ENCODE measurements at regions not wholly inside any gene's neighbourhood (a gene's known extent, or its start where the extent isn't known, plus 50 kb on each side); places are given as distances from the start of the nearest gene placed in this dataset.

DNA sequence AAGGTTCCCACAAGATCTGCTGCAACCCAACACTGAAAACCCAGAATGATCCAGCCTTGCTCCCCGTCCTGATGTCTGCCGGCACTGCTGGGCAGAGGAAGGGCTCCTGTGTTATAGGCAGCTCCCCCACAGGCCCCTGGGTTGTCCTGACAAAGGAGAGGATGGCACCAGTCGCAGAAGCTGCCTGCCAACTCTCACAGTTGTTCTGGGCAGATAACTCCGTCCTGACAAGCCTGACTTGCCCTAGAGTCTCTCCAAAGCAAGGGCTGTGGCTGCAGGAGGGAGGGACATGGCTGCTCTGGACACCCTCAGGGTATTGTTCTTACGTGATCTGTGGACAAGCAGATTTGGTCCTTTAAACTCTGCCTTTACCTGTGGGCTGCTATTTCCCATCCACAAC, 243.8 kb downstream of the CDH26 start:
- H3K9me3 ChIP-seq (ENCODE audit: control insufficient read depth in 5 of 5, low read length in 5 of 5): peaks cover 0 to 2% (median 0%) of the 10 kb centered on the region in 5 donors
- H3K27me3 ChIP-seq (ENCODE audit: control insufficient read depth in 5 of 5, insufficient read depth in 4 of 5, low read length in 5 of 5): peaks cover 0 to 9% (median 0%) of the 10 kb centered on the region in 5 donors
- H3K9ac ChIP-seq (ENCODE audit: low read length in 5 of 5): no peak overlapping the region
- peaks cover 0 to 3% (median 0%) of the 10 kb centered on the region in 5 donors for H3K4me1 ChIP-seq (ENCODE audit: control insufficient read depth in 5 of 5, insufficient read depth in 5 of 5, low read length in 5 of 5)
- no peak overlapping the region for H3K27ac ChIP-seq (ENCODE audit: low read depth, low read length)
- no peak overlapping the region for H3K4me3 ChIP-seq (ENCODE audit: low read depth in 1 of 5, low read length in 5 of 5)
- H3K36me3 ChIP-seq (ENCODE audit: control insufficient read depth in 5 of 5, insufficient read depth in 5 of 5, low read length in 5 of 5): no peaks in the 10 kb centered on the region

DNA sequence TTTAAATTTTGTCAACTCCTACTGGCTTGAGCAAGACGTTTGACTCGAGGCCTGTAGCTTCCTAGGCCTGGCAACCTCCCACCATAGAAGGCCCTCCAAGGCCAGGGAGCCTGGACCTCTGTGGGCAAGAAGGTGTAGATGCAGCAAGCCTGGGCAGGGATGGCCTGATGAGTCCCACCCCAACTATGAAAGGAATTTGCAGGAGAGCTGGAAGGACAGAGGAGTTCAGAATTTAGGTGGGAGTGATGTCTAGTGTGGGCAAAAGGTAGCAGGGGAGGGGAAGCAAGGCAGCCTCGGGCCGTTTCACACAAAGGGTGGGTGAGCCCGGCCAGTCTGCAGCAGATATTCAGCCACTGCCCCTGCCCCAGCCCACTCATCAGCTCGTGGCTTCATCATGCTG, 245.2 kb downstream of the CDH26 start:
- H3K9me3 ChIP-seq (ENCODE audit: control insufficient read depth in 5 of 5, low read length in 5 of 5): peaks cover 0 to 2% (median 0%) of the 10 kb centered on the region in 5 donors
- no peak overlapping the region for H3K4me3 ChIP-seq (ENCODE audit: low read depth in 1 of 5, low read length in 5 of 5)
- H3K27ac ChIP-seq (ENCODE audit: low read depth, low read length): no peak overlapping the region
- no peaks in the 10 kb centered on the region for H3K36me3 ChIP-seq (ENCODE audit: control insufficient read depth in 5 of 5, insufficient read depth in 5 of 5, low read length in 5 of 5)
- no peak overlapping the region for H3K9ac ChIP-seq (ENCODE audit: low read length in 5 of 5)
- H3K4me1 ChIP-seq (ENCODE audit: control insufficient read depth in 5 of 5, insufficient read depth in 5 of 5, low read length in 5 of 5): peaks cover 0 to 3% (median 0%) of the 10 kb centered on the region in 5 donors
- peaks cover 0 to 9% (median 0%) of the 10 kb centered on the region in 5 donors for H3K27me3 ChIP-seq (ENCODE audit: control insufficient read depth in 5 of 5, insufficient read depth in 4 of 5, low read length in 5 of 5)

DNA sequence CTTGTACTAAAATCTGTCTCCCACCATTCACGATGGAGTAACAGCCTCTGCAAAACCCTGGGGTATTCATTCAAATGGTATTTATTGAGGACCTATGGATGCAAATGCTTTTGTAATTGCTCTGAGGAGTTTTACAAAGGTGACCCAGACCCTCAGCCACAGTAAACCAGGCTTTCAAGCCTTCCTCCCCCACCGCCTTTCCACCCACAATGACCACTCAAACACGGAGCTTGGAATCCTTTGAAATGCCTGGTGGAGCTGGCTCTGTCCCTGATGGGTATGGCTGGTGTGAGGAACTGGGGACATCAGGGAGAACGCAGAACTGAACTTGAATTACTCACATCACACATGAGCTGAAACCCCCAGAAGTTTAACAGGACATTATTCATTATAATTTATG, 246.4 kb downstream of the CDH26 start:
- Histone ChIP-seq H3K4me3 (ENCODE audit: low read depth in 1 of 5, low read length in 5 of 5) (no peak overlapping the region), H3K9me3 (ENCODE audit: control insufficient read depth in 5 of 5, low read length in 5 of 5) (no peaks in the 10 kb centered on the region), H3K27me3 (ENCODE audit: control insufficient read depth in 5 of 5, insufficient read depth in 4 of 5, low read length in 5 of 5) (peaks cover 0 to 9% (median 3%) of the 10 kb centered on the region in 5 donors), H3K36me3 (ENCODE audit: control insufficient read depth in 5 of 5, insufficient read depth in 5 of 5, low read length in 5 of 5) (no peaks in the 10 kb centered on the region), H3K27ac (ENCODE audit: low read depth, low read length) (no peak overlapping the region), H3K4me1 (ENCODE audit: control insufficient read depth in 5 of 5, insufficient read depth in 5 of 5, low read length in 5 of 5) (peaks cover 0 to 3% (median 0%) of the 10 kb centered on the region in 5 donors), H3K9ac (ENCODE audit: low read length in 5 of 5) (no peak overlapping the region)

DNA sequence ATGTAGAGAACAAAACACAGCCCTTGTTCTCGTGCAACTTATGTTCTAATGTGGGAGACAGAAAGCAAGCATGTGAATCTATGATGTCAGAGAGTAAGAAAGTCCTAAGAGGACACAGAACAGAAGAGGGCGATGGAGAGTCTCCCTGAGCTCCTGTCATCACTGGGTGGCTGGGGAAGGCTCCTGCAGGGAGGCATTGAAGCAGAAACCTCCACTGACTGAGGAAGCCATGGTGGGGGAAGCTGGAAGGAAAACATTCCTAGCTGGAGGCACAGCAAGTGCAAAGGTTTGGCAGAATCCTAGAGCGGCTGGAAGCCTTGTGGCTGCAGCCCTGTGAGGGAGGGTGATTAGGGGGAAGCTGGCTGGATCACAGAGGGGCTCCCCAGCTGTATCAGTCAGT, 248.0 kb downstream of the CDH26 start:
- H3K27ac ChIP-seq (ENCODE audit: low read depth, low read length): no peak overlapping the region
- H3K27me3 ChIP-seq (ENCODE audit: control insufficient read depth in 5 of 5, insufficient read depth in 4 of 5, low read length in 5 of 5): peaks cover 0 to 6% (median 0%) of the 10 kb centered on the region in 5 donors
- no peak overlapping the region for H3K9ac ChIP-seq (ENCODE audit: low read length in 5 of 5)
- no peak overlapping the region for H3K4me3 ChIP-seq (ENCODE audit: low read depth in 1 of 5, low read length in 5 of 5)
- H3K36me3 ChIP-seq (ENCODE audit: control insufficient read depth in 5 of 5, insufficient read depth in 5 of 5, low read length in 5 of 5): no peaks in the 10 kb centered on the region
- no peaks in the 10 kb centered on the region for H3K9me3 ChIP-seq (ENCODE audit: control insufficient read depth in 5 of 5, low read length in 5 of 5)
- no peaks in the 10 kb centered on the region for H3K4me1 ChIP-seq (ENCODE audit: control insufficient read depth in 5 of 5, insufficient read depth in 5 of 5, low read length in 5 of 5)

DNA sequence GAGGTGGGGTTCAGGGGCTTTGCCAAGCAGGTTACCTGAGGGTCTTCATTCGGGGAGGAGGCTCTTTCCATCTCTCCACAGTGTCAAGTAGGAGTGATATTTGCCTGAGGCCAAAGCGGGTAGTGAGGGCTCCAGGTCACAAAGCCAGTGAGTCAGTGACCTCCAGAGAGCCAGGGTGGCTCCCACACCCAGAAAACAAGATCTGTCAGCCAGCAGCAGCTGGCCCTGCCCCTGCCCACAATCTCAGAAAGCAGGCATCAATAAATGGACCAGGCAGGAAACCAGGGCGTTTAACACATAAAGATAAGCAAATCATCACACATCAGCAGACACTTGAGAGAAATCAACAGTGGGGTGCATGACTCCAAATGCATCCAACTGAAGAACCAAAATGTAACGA, 250.8 kb downstream of the CDH26 start:
- Histone ChIP-seq H3K9ac (ENCODE audit: low read length in 5 of 5) (no peak overlapping the region), H3K4me3 (ENCODE audit: low read depth in 1 of 5, low read length in 5 of 5) (no peak overlapping the region), H3K9me3 (ENCODE audit: control insufficient read depth in 5 of 5, low read length in 5 of 5) (no peaks in the 10 kb centered on the region), H3K27me3 (ENCODE audit: control insufficient read depth in 5 of 5, insufficient read depth in 4 of 5, low read length in 5 of 5) (peaks cover 0 to 6% (median 3%) of the 10 kb centered on the region in 5 donors), H3K4me1 (ENCODE audit: control insufficient read depth in 5 of 5, insufficient read depth in 5 of 5, low read length in 5 of 5) (no peaks in the 10 kb centered on the region), H3K36me3 (ENCODE audit: control insufficient read depth in 5 of 5, insufficient read depth in 5 of 5, low read length in 5 of 5) (no peaks in the 10 kb centered on the region), H3K27ac (ENCODE audit: low read depth, low read length) (no peak overlapping the region)

DNA sequence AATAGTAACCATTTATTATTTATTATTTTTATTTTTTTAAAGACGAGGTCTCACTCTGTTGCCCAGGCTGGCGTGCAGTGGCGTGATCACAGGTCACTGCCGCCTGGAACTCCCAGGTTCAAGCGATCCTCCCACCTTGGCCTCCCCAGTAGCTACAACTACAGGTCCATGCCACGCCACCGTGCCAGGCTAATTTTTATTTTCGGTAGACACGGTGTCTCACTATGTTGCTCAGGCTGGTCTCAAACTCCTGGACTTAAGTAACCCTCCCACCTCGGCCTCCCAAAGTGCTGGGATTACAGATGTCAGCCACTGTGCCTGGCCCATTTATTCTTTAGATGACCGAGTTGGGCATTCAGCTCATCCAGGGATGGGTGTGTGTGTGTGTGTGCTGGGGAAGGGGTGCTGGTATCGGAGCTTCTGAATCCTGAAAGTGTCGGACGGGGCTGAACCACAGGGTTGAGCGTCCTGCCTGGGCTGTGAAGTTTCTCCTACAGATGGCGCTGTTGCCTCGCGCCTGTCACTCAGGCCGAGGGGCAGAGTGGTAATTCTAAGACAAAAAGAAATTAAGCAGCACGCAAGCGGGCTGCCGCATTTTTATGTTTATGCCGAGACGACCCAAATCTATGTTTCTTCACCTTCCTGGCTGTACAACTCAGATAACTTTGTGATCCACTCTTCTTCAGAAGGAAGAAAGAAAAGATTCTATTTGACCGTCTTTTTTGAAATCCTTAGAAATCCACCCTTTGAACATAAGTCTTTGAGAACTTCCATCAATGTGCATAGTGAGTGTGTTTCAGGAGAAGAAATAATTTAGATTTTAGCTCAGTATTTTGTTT, 252.8 kb downstream of the CDH26 start:
- no peaks in the 10 kb centered on the region for H3K9me3 ChIP-seq (ENCODE audit: control insufficient read depth in 5 of 5, low read length in 5 of 5)
- H3K27me3 ChIP-seq (ENCODE audit: control insufficient read depth in 5 of 5, insufficient read depth in 4 of 5, low read length in 5 of 5): peaks cover 0 to 14% (median 12%) of the 10 kb centered on the region in 5 donors
- H3K27ac ChIP-seq (ENCODE audit: low read depth, low read length): no peak overlapping the region
- no peak overlapping the region for H3K4me3 ChIP-seq (ENCODE audit: low read depth in 1 of 5, low read length in 5 of 5)
- no peak overlapping the region for H3K9ac ChIP-seq (ENCODE audit: low read length in 5 of 5)
- peaks cover 0 to 2% (median 0%) of the 10 kb centered on the region in 5 donors for H3K4me1 ChIP-seq (ENCODE audit: control insufficient read depth in 5 of 5, insufficient read depth in 5 of 5, low read length in 5 of 5)
- no peaks in the 10 kb centered on the region for H3K36me3 ChIP-seq (ENCODE audit: control insufficient read depth in 5 of 5, insufficient read depth in 5 of 5, low read length in 5 of 5)

DNA sequence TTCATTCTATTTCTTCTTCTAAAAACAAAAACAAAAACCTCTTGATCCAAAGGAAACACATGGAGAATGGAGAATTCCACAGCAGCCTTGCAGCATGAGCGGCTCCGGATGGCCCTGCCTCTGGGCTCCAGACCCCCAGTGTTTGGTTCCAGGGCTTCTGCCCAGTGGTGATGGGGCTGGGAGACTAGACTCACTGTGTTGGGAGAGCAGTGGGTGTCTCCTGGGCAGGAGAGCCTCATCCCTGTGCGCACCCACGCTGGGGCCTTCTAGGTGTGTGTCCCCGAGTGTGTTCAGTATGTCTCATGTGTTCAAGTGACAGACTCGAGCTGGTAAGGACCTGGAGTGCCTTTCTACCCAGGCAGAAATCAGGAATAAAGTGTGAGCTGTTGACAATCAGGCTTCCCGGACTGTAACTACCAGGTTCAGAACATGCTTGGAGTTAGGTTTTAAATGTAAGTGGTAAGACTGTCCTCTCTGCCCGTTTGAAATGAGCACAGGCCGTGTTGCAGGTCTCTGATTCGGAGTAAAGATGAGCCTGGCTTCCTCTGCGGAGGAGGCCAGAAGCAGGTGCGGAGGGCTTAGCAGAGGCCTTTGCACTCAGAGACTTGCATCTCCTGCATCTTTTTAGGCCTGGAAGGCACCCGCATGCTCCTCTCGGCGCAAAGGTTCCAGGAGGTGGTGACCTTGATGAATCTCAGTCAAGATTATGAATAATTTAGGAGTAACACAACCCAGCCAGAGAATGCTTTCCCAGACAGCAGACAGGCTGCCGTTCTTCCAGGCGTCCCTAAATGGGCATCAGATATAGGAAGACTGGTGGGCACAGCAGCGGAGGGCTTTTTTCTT, 253.6 kb downstream of the CDH26 start:
- peaks cover 0 to 2% (median 0%) of the 10 kb centered on the region in 5 donors for H3K4me1 ChIP-seq (ENCODE audit: control insufficient read depth in 5 of 5, insufficient read depth in 5 of 5, low read length in 5 of 5)
- H3K27ac ChIP-seq (ENCODE audit: low read depth, low read length): no peak overlapping the region
- H3K9ac ChIP-seq (ENCODE audit: low read length in 5 of 5): no peak overlapping the region
- H3K9me3 ChIP-seq (ENCODE audit: control insufficient read depth in 5 of 5, low read length in 5 of 5): no peaks in the 10 kb centered on the region
- H3K36me3 ChIP-seq (ENCODE audit: control insufficient read depth in 5 of 5, insufficient read depth in 5 of 5, low read length in 5 of 5): no peaks in the 10 kb centered on the region
- H3K27me3 ChIP-seq (ENCODE audit: control insufficient read depth in 5 of 5, insufficient read depth in 4 of 5, low read length in 5 of 5): peaks cover 0 to 15% (median 12%) of the 10 kb centered on the region in 5 donors
- H3K4me3 ChIP-seq (ENCODE audit: low read depth in 1 of 5, low read length in 5 of 5): no peak overlapping the region

DNA sequence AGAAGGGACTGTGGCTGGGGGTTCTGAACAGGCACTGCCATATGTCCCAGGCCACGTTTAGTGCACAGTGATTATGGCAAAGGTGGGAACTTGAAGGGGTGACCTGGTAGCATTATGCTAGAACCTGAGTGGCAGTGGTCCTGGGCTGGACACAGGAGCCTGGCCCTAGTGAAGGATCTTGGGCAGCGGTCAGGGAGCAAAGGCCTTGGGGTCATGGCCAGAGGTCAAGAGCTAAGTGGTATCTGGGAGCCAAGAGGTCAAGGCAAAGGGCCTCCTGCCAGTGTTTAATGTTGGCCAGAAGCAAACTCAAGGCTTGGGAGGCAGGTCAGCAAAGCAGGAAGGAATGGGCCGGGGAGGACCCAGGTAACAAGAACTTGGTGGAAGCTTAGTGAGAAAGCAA, 254.5 kb downstream of the CDH26 start:
- no peaks in the 10 kb centered on the region for H3K36me3 ChIP-seq (ENCODE audit: control insufficient read depth in 5 of 5, insufficient read depth in 5 of 5, low read length in 5 of 5)
- no peak overlapping the region for H3K27ac ChIP-seq (ENCODE audit: low read depth, low read length)

DNA sequence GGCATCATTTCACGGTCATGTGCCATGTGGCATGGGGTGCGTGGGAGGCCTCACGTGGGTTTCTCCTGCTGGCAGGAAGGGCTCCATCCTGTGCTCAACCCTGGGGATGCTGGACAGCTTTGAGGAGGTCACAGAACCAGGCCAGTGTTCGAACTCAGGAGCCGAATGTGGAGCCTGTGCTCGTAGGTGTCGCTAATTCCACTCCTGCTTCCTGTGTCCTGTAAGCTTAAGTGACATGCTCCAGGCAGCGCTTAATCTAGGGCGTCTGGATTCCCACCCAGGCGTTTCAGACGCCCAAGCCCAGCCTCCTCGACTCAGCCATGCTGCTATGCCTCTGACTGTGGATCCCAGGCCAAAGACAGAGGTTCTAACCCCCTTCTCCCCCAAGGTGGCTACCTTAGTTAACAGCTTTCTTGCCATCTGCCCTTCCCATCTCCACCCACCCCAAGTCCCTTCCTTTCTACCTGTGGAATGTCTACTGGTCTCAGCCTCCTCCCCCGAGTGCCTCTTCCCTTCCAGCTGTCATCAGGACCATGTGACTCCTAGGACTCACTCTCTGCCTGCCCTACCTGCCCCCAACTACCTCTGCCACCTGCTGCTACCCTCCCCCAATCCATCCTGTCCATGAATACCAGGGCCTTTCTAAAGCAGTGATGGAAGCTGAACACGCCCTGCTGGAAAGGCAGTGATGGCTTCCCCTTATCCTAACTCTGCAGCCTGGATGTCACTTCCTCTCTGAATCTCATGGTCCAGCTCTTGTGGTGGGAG, 255.1 kb downstream of the CDH26 start:
- no peaks in the 10 kb centered on the region for H3K9me3 ChIP-seq (ENCODE audit: control insufficient read depth in 5 of 5, low read length in 5 of 5)
- no peak overlapping the region for H3K9ac ChIP-seq (ENCODE audit: low read length in 5 of 5)
- no peak overlapping the region for H3K27ac ChIP-seq (ENCODE audit: low read depth, low read length)
- H3K27me3 ChIP-seq (ENCODE audit: control insufficient read depth in 5 of 5, insufficient read depth in 4 of 5, low read length in 5 of 5): peaks cover 0 to 15% (median 12%) of the 10 kb centered on the region in 5 donors
- no peaks in the 10 kb centered on the region for H3K36me3 ChIP-seq (ENCODE audit: control insufficient read depth in 5 of 5, insufficient read depth in 5 of 5, low read length in 5 of 5)
- peaks cover 0 to 2% (median 0%) of the 10 kb centered on the region in 5 donors for H3K4me1 ChIP-seq (ENCODE audit: control insufficient read depth in 5 of 5, insufficient read depth in 5 of 5, low read length in 5 of 5)
- H3K4me3 ChIP-seq (ENCODE audit: low read depth in 1 of 5, low read length in 5 of 5): no peak overlapping the region

More for the DNA sequence above, 254.5 kb downstream of the CDH26 start:
- Histone ChIP-seq H3K4me1 (ENCODE audit: control insufficient read depth in 5 of 5, insufficient read depth in 5 of 5, low read length in 5 of 5) (peaks cover 0 to 2% (median 0%) of the 10 kb centered on the region in 5 donors), H3K9me3 (ENCODE audit: control insufficient read depth in 5 of 5, low read length in 5 of 5) (no peaks in the 10 kb centered on the region), H3K4me3 (ENCODE audit: low read depth in 1 of 5, low read length in 5 of 5) (no peak overlapping the region), H3K9ac (ENCODE audit: low read length in 5 of 5) (no peak overlapping the region), H3K27me3 (ENCODE audit: control insufficient read depth in 5 of 5, insufficient read depth in 4 of 5, low read length in 5 of 5) (peaks cover 0 to 15% (median 12%) of the 10 kb centered on the region in 5 donors)
